Esophagus squamous epithelium (tissue), 4 donors: ENCODE measurements at regions not wholly inside any gene's neighbourhood (a gene's known extent, or its start where the extent isn't known, plus 50 kb on each side); places are given as distances from the start of the nearest gene placed in this dataset.

ENCODE experiments used
- CTCF ChIP-seq, 6 experiments: fragments of 450-650 bp in 4 of 6; fragments of 200-600 bp in 2 of 6; sonication (generic) in 2 of 6; IDR thresholded peaks; one replicate each; pipeline ENCODE4 v1.5.1; 2016 to 2019; ENCODE audit warnings: antibody characterized with exemption in 6 of 6, mild to moderate bottlenecking in 4 of 6, moderate library complexity in 4 of 6
- POLR2A ChIP-seq, 4 donors: fragments of 450-650 bp; IDR thresholded peaks; one replicate each; pipeline ENCODE4 v1.6.1; 2017; ENCODE audit warnings: antibody characterized with exemption in 4 of 4, mild to moderate bottlenecking in 4 of 4, moderate library complexity in 3 of 4

GRCh38 chr20:7497985-7498384 lies 442.3 kb downstream of the HAO1 start:
- no peak for TF ChIP-seq CTCF (IDR thresholded peaks at IDR 0.05)
- no peak for TF ChIP-seq POLR2A (IDR thresholded peaks at IDR 0.05)
